GM12878 (cell line): ENCODE measurements at regions not wholly inside any gene's neighbourhood (a gene's known extent, or its start where the extent isn't known, plus 50 kb on each side); places are given as distances from the start of the nearest gene placed in this dataset.

Experiments
- ATAC-seq: fragments of 200-7000 bp; cut with Tn5 transposase; 3 replicates; pipeline ENCODE4 v1.9.1; 2020; ENCODE audit warnings: mild to moderate bottlenecking, moderate library complexity
- BruUV-seq: library from RNA; stranded (reverse); fragments of 400-500 nt; replicated peaks from 2 replicates; lab custom pipeline; 2021; lab: Mats Ljungman, UMichigan
- CTCF ChIA-PET: fragments of 300-600 bp; sonication (Branson Sonifier 250); formaldehyde crosslinking; extraction: SDS; loops from one replicate; lab custom pipeline; 2021; ENCODE audit warnings: inconsistent platforms; lab: Yijun Ruan, JAX
- POLR2A ChIA-PET: fragments of 350-600 bp; formaldehyde crosslinking; extraction: SDS; loops from one replicate; lab custom pipeline; 2021; ENCODE audit warnings: inconsistent platforms; lab: Charles Lee
- RAD21 ChIA-PET: fragments of 300-600 bp; sonication (Branson Sonifier 250); formaldehyde crosslinking; loops from one replicate; lab custom pipeline; 2023; ENCODE audit warnings: antibody characterized with exemption; ENCODE audit not compliant: unreplicated experiment; lab: Charles Lee
- SMC1A ChIA-PET: fragments of 300-600 bp; sonication (Branson Sonifier 250); formaldehyde crosslinking; loops from one replicate; lab custom pipeline; 2023; ENCODE audit not compliant: unreplicated experiment, uncharacterized antibody; lab: Charles Lee
- DNase-seq: peaks from one replicate; pipeline ENCODE4 v3.0.0-alpha.2; 2011; ENCODE audit warnings: low read depth, low spot score
- FAIRE-seq: peaks from 3 replicates; lab custom pipeline; 2011; peaks lifted over from hg19 to GRCh38; lab: Jason Lieb, UNC
- H2AFZ ChIP-seq: 2 replicates; pipeline ENCODE4 v1.6.0; 2011; ENCODE audit warnings: low read depth, low read length, control low read depth; ENCODE audit not compliant: control insufficient read depth
- H3K27ac ChIP-seq: 2 replicates; pipeline ENCODE4 v1.5.1; 2011; ENCODE audit warnings: control low read depth; ENCODE audit not compliant: control insufficient read depth, insufficient read depth
- H3K27me3 ChIP-seq, 2 experiments: replicated peaks in 1 of 2; 2 replicates each; pipeline versions ENCODE4 v1.6.0 to v1.6.1; 2011; ENCODE audit warnings: low read length in 1 of 2; ENCODE audit not compliant: control insufficient read depth in 2 of 2, insufficient read depth in 2 of 2
- H3K36me3 ChIP-seq, 2 experiments: 2 replicates each; pipeline ENCODE4 v1.5.1; 2011; ENCODE audit warnings: low read length in 1 of 2; ENCODE audit not compliant: control insufficient read depth in 2 of 2, insufficient read depth in 2 of 2
- H3K4me1 ChIP-seq: 2 replicates; pipeline ENCODE4 v1.6.1; 2011; ENCODE audit warnings: mild to moderate bottlenecking, low read length, moderate library complexity, mixed read lengths; ENCODE audit not compliant: control insufficient read depth, insufficient read depth
- H3K4me2 ChIP-seq: 2 replicates; pipeline ENCODE4 v1.6.0; 2011; ENCODE audit warnings: control low read depth; ENCODE audit not compliant: control insufficient read depth, insufficient read depth
- H3K4me3 ChIP-seq: fragments of 200-600 bp; sonication (generic); 2 replicates; pipeline ENCODE4 v1.5.1; 2016
- H3K79me2 ChIP-seq: 2 replicates; pipeline ENCODE4 v1.6.0; 2011; ENCODE audit warnings: low read length; ENCODE audit not compliant: control insufficient read depth, insufficient read depth
- H3K9ac ChIP-seq: 2 replicates; pipeline ENCODE4 v1.8.0; 2011; ENCODE audit warnings: low read length, control low read depth, mixed read lengths; ENCODE audit not compliant: control insufficient read depth, insufficient read depth
- H3K9me3 ChIP-seq: replicated peaks from 3 replicates; pipeline ENCODE4 v1.5.1; 2011; ENCODE audit warnings: mild to moderate bottlenecking, low read length; ENCODE audit not compliant: control insufficient read depth, insufficient read depth
- H4K20me1 ChIP-seq: 2 replicates; pipeline ENCODE4 v1.6.0; 2011; ENCODE audit not compliant: control insufficient read depth, insufficient read depth
- BCL11A ChIP-seq: IDR thresholded peaks from 2 replicates; pipeline ENCODE4 v1.6.1; 2011; ENCODE audit warnings: low read depth, low read length
- BCLAF1 ChIP-seq: fragments of 450-650 bp; IDR thresholded peaks from 2 replicates; pipeline ENCODE4 v1.6.1; 2017; ENCODE audit warnings: antibody characterized with exemption, mild to moderate bottlenecking, moderate library complexity
- CBFB ChIP-seq: IDR thresholded peaks from 2 replicates; pipeline ENCODE4 v1.6.1; 2016; ENCODE audit warnings: antibody characterized with exemption, low read depth
- CHD4 ChIP-seq: fragments of 200-600 bp; sonication (generic); IDR thresholded peaks from 2 replicates; pipeline ENCODE4 v1.6.1; 2016; ENCODE audit warnings: mild to moderate bottlenecking
- EP300 ChIP-seq, 2 experiments: fragments of 150-350 bp in 1 of 2; IDR thresholded peaks; 2 replicates each; pipeline ENCODE4 v1.6.1; 2011 to 2012; ENCODE audit warnings: low read depth in 2 of 2, low read length in 2 of 2, borderline replicate concordance in 1 of 2, improper control_type of control experiment in 1 of 2, inconsistent platforms in 1 of 2; ENCODE audit not compliant: control insufficient read depth in 1 of 2
- EZH2 ChIP-seq: IDR thresholded peaks from 2 replicates; pipeline ENCODE4 v1.6.1; 2012; ENCODE audit warnings: low read depth, mild to moderate bottlenecking, control low read depth, inconsistent platforms, low read length, borderline replicate concordance; ENCODE audit not compliant: control insufficient read depth
- NR2C2 ChIP-seq: IDR thresholded peaks from 2 replicates; pipeline ENCODE4 v1.6.1; 2011; ENCODE audit warnings: borderline replicate concordance, low read depth; ENCODE audit not compliant: control insufficient read depth, insufficient read length
- NR2F1 ChIP-seq: fragments of 450-650 bp; conservative IDR thresholded peaks from 2 replicates; pipeline ENCODE4 v1.6.1; 2017; ENCODE audit warnings: mild to moderate bottlenecking
- PAX5 ChIP-seq: IDR thresholded peaks from 2 replicates; pipeline ENCODE4 v1.6.1; 2011; ENCODE audit warnings: low read depth, low read length, borderline replicate concordance
- PAX8 ChIP-seq: fragments of 450-650 bp; IDR thresholded peaks from 2 replicates; pipeline ENCODE4 v1.6.1; 2017; ENCODE audit warnings: mild to moderate bottlenecking, moderate library complexity
- POLR2AphosphoS2 ChIP-seq: IDR thresholded peaks from 2 replicates; pipeline ENCODE4 v1.6.1; 2011; ENCODE audit warnings: low read depth, mild to moderate bottlenecking, low read length, improper control_type of control experiment, moderate library complexity
- POLR2AphosphoS5 ChIP-seq: IDR thresholded peaks from 2 replicates; pipeline ENCODE4 v1.6.1; 2011; ENCODE audit warnings: mild to moderate bottlenecking, low read length, inconsistent platforms
- RCOR1 ChIP-seq: conservative IDR thresholded peaks from 2 replicates; pipeline ENCODE4 v1.6.1; 2012; ENCODE audit warnings: low read depth, low read length, improper control_type of control experiment
- SUPT20H ChIP-seq: IDR thresholded peaks from 2 replicates; pipeline ENCODE4 v1.6.1; 2011; ENCODE audit warnings: low read depth, mild to moderate bottlenecking, low read length, moderate library complexity, borderline replicate concordance; ENCODE audit not compliant: control insufficient read depth
- TCF12 ChIP-seq: IDR thresholded peaks from 2 replicates; pipeline ENCODE4 v1.6.1; 2011; ENCODE audit warnings: low read depth, mild to moderate bottlenecking, low read length
- USF2 ChIP-seq: IDR thresholded peaks from 2 replicates; pipeline ENCODE4 v1.6.1; 2011; ENCODE audit warnings: low read depth, low read length, improper control_type of control experiment, borderline replicate concordance
- ZBTB11 ChIP-seq: fragments of 450-650 bp; formaldehyde crosslinking; IDR thresholded peaks from 2 replicates; pipeline ENCODE4 v1.5.0; 2022; ENCODE audit warnings: mild to moderate bottlenecking, missing genetic modification characterization
- ZZZ3 ChIP-seq: IDR thresholded peaks from 2 replicates; pipeline ENCODE4 v1.6.1; 2011; ENCODE audit warnings: low read depth; ENCODE audit not compliant: control insufficient read depth, insufficient read length
- WGBS: methylation state at CpG from one replicate; pipeline ENCODE4 v1.1.6; 2016; ENCODE audit warnings: low lambda C conversion rate; ENCODE audit not compliant: insufficient replicate concordance, insufficient coverage; ENCODE audit errors: missing lambda C conversion rate; 5-methylcytosine and 5-hydroxymethylcytosine counted together
- in situ Hi-C: fragments of 300-500 bp; cut with MboI; formaldehyde crosslinking; loops from 9 replicates; pipeline ENCODE4 v1.14.3; 2018; ENCODE audit warnings: mixed read lengths
- intact Hi-C: fragments of 100-400 bp; cut with micrococcal nuclease; formaldehyde crosslinking; loops from one replicate; pipeline ENCODE4 v1.14.2; 2022; ENCODE audit not compliant: unreplicated experiment

GRCh38 chr13:73677048-73677601, 457.1 kb downstream of the KLF12 start:
- Histone ChIP-seq H3K27me3 (no peaks in the 10 kb centered on the region), H2AFZ (no peak overlapping the region), H3K9ac (no peak overlapping the region), H3K4me3 (no peak overlapping the region), H3K27ac (no peak overlapping the region), H3K9me3 (no peaks in the 10 kb centered on the region), H3K79me2 (no peaks in the 10 kb centered on the region), H3K4me1 (no peaks in the 10 kb centered on the region), H3K36me3 (no peaks in the 10 kb centered on the region), H3K4me2 (no peak overlapping the region), H4K20me1 (no peaks in the 10 kb centered on the region)
- ATAC-seq (no peak), DNase-seq (no peak), FAIRE-seq (no peak)
- WGBS = 61% methylated on average over 4 of the region's 4 CpGs
- POLR2A ChIA-PET = no interaction called here
- CTCF ChIA-PET = no interaction called here
- in situ Hi-C loops (no loop called here), intact Hi-C loops (no loop called here)
- SMC1A ChIA-PET = no interaction called here
- RAD21 ChIA-PET = no interaction called here
- BruUV-seq = no TSS peak
- TF ChIP-seq EZH2 (no peak), CBFB (no peak), TCF12 (no peak), PAX8 (no peak), BCL11A (no peak), PAX5 (no peak), NR2F1 (no peak), NR2C2 (no peak), ZBTB11 (CRISPR knock-in tag) (no peak), SUPT20H (no peak), USF2 (no peak), POLR2AphosphoS5 (no peak), ZZZ3 (no peak), BCLAF1 (no peak), CHD4 (no peak), POLR2AphosphoS2 (no peak), EP300 (IDR thresholded peaks at IDR 0.05; ENCODE audit: borderline replicate concordance in 1 of 2, control insufficient read depth in 1 of 2, low read depth in 2 of 2, low read length in 2 of 2) (no peak), RCOR1 (no peak)
